ENCODE measurements at regions not wholly inside any gene's neighbourhood (a gene's known extent, or its start where the extent isn't known, plus 50 kb on each side); places are given as distances from the start of the nearest gene placed in this dataset.

DNA sequence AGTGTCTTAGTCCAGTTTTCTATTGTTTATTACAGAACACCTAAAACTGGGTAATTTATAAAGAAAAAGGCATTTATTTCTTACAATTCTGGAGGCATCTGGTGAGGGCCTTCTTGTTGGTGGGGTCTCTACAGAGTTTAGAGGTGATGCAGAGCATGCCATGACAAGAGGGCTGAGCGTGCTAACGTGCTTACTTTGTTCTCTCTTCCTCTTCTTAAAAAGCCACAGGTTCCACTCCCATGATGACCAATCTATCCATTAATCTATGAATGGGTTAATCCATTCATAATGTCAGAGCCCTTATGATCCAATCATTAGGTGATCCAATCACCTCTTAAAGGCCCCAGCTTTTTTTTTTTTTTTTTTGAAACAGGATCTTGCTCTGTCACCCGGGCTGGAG, 291.5 kb upstream of the GALNTL6 start:
- TF ChIP-seq, protein P1, sequence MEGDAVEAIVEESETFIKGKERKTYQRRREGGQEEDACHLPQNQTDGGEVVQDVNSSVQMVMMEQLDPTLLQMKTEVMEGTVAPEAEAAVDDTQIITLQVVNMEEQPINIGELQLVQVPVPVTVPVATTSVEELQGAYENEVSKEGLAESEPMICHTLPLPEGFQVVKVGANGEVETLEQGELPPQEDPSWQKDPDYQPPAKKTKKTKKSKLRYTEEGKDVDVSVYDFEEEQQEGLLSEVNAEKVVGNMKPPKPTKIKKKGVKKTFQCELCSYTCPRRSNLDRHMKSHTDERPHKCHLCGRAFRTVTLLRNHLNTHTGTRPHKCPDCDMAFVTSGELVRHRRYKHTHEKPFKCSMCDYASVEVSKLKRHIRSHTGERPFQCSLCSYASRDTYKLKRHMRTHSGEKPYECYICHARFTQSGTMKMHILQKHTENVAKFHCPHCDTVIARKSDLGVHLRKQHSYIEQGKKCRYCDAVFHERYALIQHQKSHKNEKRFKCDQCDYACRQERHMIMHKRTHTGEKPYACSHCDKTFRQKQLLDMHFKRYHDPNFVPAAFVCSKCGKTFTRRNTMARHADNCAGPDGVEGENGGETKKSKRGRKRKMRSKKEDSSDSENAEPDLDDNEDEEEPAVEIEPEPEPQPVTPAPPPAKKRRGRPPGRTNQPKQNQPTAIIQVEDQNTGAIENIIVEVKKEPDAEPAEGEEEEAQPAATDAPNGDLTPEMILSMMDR (IDR thresholded peaks at IDR 0.05; ENCODE audit: low read length), result no peak
- TF ChIP-seq EZH2 (IDR thresholded peaks at IDR 0.05; ENCODE audit: borderline replicate concordance, low read length), result no peak

Measured in OCI-LY1 (cell line).